ENCODE measurements at regions not wholly inside any gene's neighbourhood (a gene's known extent, or its start where the extent isn't known, plus 50 kb on each side); places are given as distances from the start of the nearest gene placed in this dataset.

DNA sequence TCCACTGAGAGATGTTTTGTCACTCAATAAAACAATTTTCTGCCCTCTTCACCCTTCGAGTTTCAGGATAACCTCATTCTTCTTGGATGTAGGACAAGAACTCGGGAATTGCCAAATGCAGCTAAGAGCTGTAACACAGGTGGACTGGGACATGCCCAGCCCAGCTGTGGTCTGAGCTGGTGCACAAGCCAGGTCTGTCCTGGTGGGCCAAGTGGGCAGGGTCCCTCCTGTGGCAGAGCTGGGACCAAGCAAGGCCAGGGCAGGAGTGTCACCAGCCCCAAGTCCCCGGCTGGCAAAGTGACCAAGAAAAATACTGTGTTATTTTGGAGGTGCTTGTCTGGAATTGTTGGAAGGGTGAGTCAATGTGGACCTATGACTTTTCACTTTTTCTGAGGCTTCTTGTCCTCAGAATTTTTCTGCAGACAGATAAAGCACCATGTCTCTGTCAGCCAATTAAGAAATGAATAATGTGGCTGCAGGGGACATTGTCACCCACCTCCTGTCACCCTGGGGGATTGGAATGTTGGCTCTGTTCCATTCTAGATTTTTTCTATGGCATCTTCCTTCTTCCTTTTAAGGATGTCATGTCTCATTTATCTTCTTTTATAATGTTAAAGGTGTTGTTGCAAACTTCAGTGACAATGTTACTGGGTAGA lies 645.2 kb upstream of the EPHA6 start:
- WGBS, 2 donors (ENCODE audit: low coverage in 1 of 2) = 67 to 83% methylated on average over 1 of the region's 3 CpGs
- Histone ChIP-seq H3K27ac (no peak overlapping the region), H3K9me3 (peaks cover 0 to 4% (median 0%) of the 10 kb centered on the region in 3 donors), H3K4me1 (no peaks in the 10 kb centered on the region), H3K36me3 (no peaks in the 10 kb centered on the region), H3K4me3 (no peak overlapping the region), H3K27me3 (no peaks in the 10 kb centered on the region)
- peak; percentile 34 for ATAC-seq
- TF ChIP-seq, protein P1, sequence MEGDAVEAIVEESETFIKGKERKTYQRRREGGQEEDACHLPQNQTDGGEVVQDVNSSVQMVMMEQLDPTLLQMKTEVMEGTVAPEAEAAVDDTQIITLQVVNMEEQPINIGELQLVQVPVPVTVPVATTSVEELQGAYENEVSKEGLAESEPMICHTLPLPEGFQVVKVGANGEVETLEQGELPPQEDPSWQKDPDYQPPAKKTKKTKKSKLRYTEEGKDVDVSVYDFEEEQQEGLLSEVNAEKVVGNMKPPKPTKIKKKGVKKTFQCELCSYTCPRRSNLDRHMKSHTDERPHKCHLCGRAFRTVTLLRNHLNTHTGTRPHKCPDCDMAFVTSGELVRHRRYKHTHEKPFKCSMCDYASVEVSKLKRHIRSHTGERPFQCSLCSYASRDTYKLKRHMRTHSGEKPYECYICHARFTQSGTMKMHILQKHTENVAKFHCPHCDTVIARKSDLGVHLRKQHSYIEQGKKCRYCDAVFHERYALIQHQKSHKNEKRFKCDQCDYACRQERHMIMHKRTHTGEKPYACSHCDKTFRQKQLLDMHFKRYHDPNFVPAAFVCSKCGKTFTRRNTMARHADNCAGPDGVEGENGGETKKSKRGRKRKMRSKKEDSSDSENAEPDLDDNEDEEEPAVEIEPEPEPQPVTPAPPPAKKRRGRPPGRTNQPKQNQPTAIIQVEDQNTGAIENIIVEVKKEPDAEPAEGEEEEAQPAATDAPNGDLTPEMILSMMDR (IDR thresholded peaks at IDR 0.05) = no peak
- no peak for TF ChIP-seq POLR2AphosphoS5 (IDR thresholded peaks at IDR 0.05)
- TF ChIP-seq POLR2A (IDR thresholded peaks at IDR 0.05) = no peak
- no peak for TF ChIP-seq EP300 (IDR thresholded peaks at IDR 0.05)

DNA sequence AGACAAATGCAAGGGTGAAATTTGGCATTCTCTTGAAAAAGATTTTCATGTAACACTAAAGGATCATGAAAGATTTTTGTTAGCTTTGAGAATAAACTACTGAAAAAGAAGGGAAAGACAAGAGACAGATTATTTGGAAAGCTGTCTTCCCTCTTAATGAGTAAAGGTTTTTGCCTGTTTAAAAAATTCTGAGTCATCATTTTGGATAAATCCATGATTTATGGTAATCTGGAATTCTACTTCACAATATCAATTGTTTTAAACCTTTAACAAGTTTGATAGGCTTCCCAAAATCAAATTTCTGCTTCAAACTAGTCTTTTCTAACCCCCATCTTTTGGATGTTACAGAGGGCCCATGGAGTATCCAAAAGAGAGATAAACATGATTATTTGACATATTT lies 641.5 kb upstream of the EPHA6 start:
- peaks cover 0 to 4% (median 0%) of the 10 kb centered on the region in 3 donors for H3K9me3 ChIP-seq
- TF ChIP-seq EP300 (IDR thresholded peaks at IDR 0.05) (no peak), POLR2A (IDR thresholded peaks at IDR 0.05) (no peak), POLR2AphosphoS5 (IDR thresholded peaks at IDR 0.05) (no peak)
- TF ChIP-seq, protein P1 (IDR thresholded peaks at IDR 0.05) = no peak
- H3K36me3 ChIP-seq = no peaks in the 10 kb centered on the region
- no peak overlapping the region for H3K27ac ChIP-seq
- no peaks in the 10 kb centered on the region for H3K27me3 ChIP-seq
- no peak for ATAC-seq
- no peaks in the 10 kb centered on the region for H3K4me1 ChIP-seq
- no peak overlapping the region for H3K4me3 ChIP-seq

DNA sequence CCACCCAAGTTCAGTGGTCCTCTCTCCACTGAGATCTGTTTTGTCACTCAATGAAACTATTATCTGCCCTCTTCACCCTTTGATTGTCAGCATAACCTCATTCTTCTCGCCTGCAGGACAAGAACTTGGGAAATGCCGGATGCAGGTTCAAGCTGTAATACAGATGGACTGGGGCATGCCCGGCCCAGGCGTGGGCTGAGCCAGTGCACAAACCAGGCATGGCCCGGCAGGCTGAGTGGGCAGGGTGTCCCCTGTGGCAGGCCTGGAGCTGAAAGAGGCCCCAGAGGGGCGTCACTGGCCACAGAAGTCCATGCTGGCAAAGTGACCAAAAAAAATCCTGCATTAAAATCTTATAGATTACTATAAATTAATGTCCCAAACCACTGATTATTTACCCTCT lies 638.9 kb upstream of the EPHA6 start:
- H3K27ac ChIP-seq = no peak overlapping the region
- peaks cover 0 to 4% (median 0%) of the 10 kb centered on the region in 3 donors for H3K9me3 ChIP-seq
- H3K27me3 ChIP-seq = no peaks in the 10 kb centered on the region
- no peaks in the 10 kb centered on the region for H3K36me3 ChIP-seq
- H3K4me3 ChIP-seq = no peak overlapping the region
- H3K4me1 ChIP-seq = no peaks in the 10 kb centered on the region
- 85 to 87% methylated on average over 6 of the region's 6 CpGs for WGBS, 2 donors (ENCODE audit: low coverage in 1 of 2)
- no peak for ATAC-seq
- TF ChIP-seq POLR2AphosphoS5 (IDR thresholded peaks at IDR 0.05) = no peak
- TF ChIP-seq, protein P1 (IDR thresholded peaks at IDR 0.05) = no peak

DNA sequence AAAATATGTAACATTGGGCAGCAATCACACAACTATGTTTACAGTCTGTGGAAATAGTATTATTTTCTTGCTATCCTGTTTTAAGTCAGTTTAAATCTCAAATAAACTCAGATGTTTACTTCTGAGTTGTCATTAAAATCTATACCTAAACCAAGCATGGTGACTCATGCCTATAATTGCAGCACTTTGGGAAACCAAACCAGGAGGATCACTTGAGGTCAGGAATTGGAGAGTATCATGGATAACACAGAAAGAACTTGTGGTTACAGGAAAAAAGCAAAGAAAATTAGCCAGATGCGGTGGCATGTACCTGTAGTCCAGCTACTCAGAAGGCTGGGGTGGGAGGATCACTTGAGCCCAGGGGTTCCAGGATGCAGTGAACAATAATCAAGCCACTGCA lies 631.6 kb upstream of the EPHA6 start:
- Histone ChIP-seq H3K36me3 (no peaks in the 10 kb centered on the region), H3K27ac (no peak overlapping the region), H3K27me3 (no peaks in the 10 kb centered on the region), H3K4me1 (no peaks in the 10 kb centered on the region), H3K9me3 (no peaks in the 10 kb centered on the region), H3K4me3 (no peak overlapping the region)
- no peak for ATAC-seq
- 100% methylated on average over 1 of the region's 1 CpG; no CpG with 5 or more reads in 1 of the 2 donors for WGBS, 2 donors (ENCODE audit: low coverage in 1 of 2)
- TF ChIP-seq, protein P1 (IDR thresholded peaks at IDR 0.05) = no peak
- TF ChIP-seq EP300 (IDR thresholded peaks at IDR 0.05) (no peak), POLR2AphosphoS5 (IDR thresholded peaks at IDR 0.05) (no peak), POLR2A (IDR thresholded peaks at IDR 0.05) (no peak)

DNA sequence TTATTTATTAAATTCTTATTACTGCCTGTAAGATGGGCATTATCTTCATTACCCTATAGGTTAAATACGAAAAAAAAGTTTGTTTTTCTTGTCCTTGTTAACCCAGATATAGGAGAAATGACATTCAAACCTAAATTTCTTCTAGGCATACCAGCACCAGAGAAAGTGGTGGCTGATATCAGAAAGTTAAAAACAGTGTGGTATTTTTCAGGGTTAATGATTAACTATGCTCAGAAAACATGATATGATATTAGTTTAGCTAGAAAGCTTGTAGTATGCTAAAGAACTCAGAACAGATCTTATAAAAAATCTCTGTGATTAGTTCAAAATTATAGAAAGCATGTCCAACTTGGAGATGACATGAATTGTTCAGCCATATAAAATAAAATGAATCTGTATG lies 630.5 kb upstream of the EPHA6 start:
- Histone ChIP-seq H3K4me3 (no peak overlapping the region), H3K36me3 (no peaks in the 10 kb centered on the region), H3K27ac (no peak overlapping the region), H3K9me3 (no peaks in the 10 kb centered on the region), H3K4me1 (no peaks in the 10 kb centered on the region), H3K27me3 (no peaks in the 10 kb centered on the region)
- no peak for ATAC-seq
- TF ChIP-seq, protein P1 (IDR thresholded peaks at IDR 0.05) = no peak
- TF ChIP-seq POLR2A (IDR thresholded peaks at IDR 0.05) = no peak
- TF ChIP-seq EP300 (IDR thresholded peaks at IDR 0.05) = no peak
- no peak for TF ChIP-seq POLR2AphosphoS5 (IDR thresholded peaks at IDR 0.05)
- 71 to 86% methylated on average over 1 of the region's 1 CpG for WGBS, 2 donors (ENCODE audit: low coverage in 1 of 2)

All from gastroesophageal sphincter (tissue), 4 donors.